ENCODE measurements at regions not wholly inside any gene's neighbourhood (a gene's known extent, or its start where the extent isn't known, plus 50 kb on each side); places are given as distances from the start of the nearest gene placed in this dataset.

GRCh38 chr12:131397493-131398181 lies 313.3 kb upstream of the SFSWAP start:
- TF ChIP-seq CTCF (IDR thresholded peaks at IDR 0.05) (no peak), POLR2A (IDR thresholded peaks at IDR 0.05) (no peak)

All from uterus (tissue), 2 donors.